A549 (cell line): ENCODE measurements at regions not wholly inside any gene's neighbourhood (a gene's known extent, or its start where the extent isn't known, plus 50 kb on each side); places are given as distances from the start of the nearest gene placed in this dataset.

ENCODE experiments used
- ATAC-seq, 2 experiments: fragments of 200-7000 bp in 1 of 2; fragments of >200 bp in 1 of 2; cut with Nextera tagmentation in 1 of 2; cut with Tn5 transposase in 1 of 2; 3 replicates each; pipeline versions ENCODE4 v1.8.0 to v1.9.1; 2018 to 2020; ENCODE audit warnings: mild to moderate bottlenecking in 1 of 2, moderate library complexity in 1 of 2
- CTCF ChIA-PET: fragments of 300-600 bp; sonication (Branson Sonifier 250); formaldehyde crosslinking; extraction: SDS; loops from one replicate; lab custom pipeline; 2021; ENCODE audit warnings: antibody characterized with exemption, inconsistent platforms; lab: Yijun Ruan, JAX
- POLR2A ChIA-PET: fragments of 350-600 bp; formaldehyde crosslinking; extraction: SDS; loops from one replicate; lab custom pipeline; 2021; ENCODE audit warnings: antibody characterized with exemption, inconsistent platforms; lab: Yijun Ruan, JAX
- DNase-seq, 2 experiments: peaks; one replicate each; pipeline versions ENCODE4 v3.0.0 to v3.0.0-alpha.2; 2011 to 2016; ENCODE audit warnings: low read depth in 1 of 2, low spot score in 1 of 2
- FAIRE-seq: peaks from 2 replicates; lab custom pipeline; 2011; peaks lifted over from hg19 to GRCh38; lab: Jason Lieb, UNC
- H3K27ac ChIP-seq, 2 experiments: fragments of >200 bp; sonication (Bioruptor Twin); formaldehyde crosslinking; 3 replicates each; pipeline ENCODE4 v1.5.1; 2016 to 2017
- H3K4me1 ChIP-seq: fragments of >200 bp; sonication (Bioruptor Twin); formaldehyde crosslinking; 3 replicates; pipeline ENCODE4 v1.6.1; 2016
- H3K4me2 ChIP-seq: fragments of >200 bp; sonication (Bioruptor Twin); formaldehyde crosslinking; 3 replicates; pipeline ENCODE4 v1.6.1; 2016
- H3K4me3 ChIP-seq: fragments of >200 bp; sonication (Bioruptor Twin); formaldehyde crosslinking; 3 replicates; pipeline ENCODE4 v1.5.1; 2016
- H3K9me3 ChIP-seq: fragments of >200 bp; sonication (Bioruptor Twin); formaldehyde crosslinking; 3 replicates; pipeline ENCODE4 v1.6.1; 2016
- BHLHE40 ChIP-seq: IDR thresholded peaks from 2 replicates; pipeline ENCODE4 v1.6.1; 2012; ENCODE audit warnings: low read depth, low read length, inconsistent platforms
- CBX2 ChIP-seq: fragments of 200-600 bp; sonication (generic); IDR thresholded peaks from 2 replicates; pipeline ENCODE4 v1.6.1; 2016; ENCODE audit warnings: low read depth, mild to moderate bottlenecking, borderline replicate concordance
- CBX8 ChIP-seq: fragments of 200-600 bp; sonication (generic); IDR thresholded peaks from 2 replicates; pipeline ENCODE4 v1.6.1; 2016
- CHD2 ChIP-seq: fragments of 150-350 bp; IDR thresholded peaks from 2 replicates; pipeline ENCODE4 v1.6.1; 2014; ENCODE audit warnings: low read length; ENCODE audit not compliant: partially characterized antibody
- CHD4 ChIP-seq: fragments of 200-600 bp; sonication (generic); IDR thresholded peaks from 2 replicates; pipeline ENCODE4 v1.6.1; 2016; ENCODE audit warnings: antibody characterized with exemption, mild to moderate bottlenecking, borderline replicate concordance
- EP300 ChIP-seq, 2 experiments: fragments of >200 bp; sonication (Bioruptor Twin); formaldehyde crosslinking; IDR thresholded peaks; 2 replicates in 1 of 2; 3 replicates in 1 of 2; pipeline ENCODE4 v1.6.1; 2016 to 2017
- FOSB ChIP-seq: fragments of 250-450 bp; sonication (Bioruptor Pico); IDR thresholded peaks from 2 replicates; pipeline ENCODE4 v1.5.0; 2020; ENCODE audit warnings: mild to moderate bottlenecking, moderate library complexity
- FOXS1 ChIP-seq: fragments of 250-450 bp; sonication (Bioruptor Pico); IDR thresholded peaks from 2 replicates; pipeline ENCODE4 v1.5.0; 2020; ENCODE audit warnings: mild to moderate bottlenecking, moderate library complexity
- HDAC2 ChIP-seq: fragments of 200-600 bp; sonication (generic); IDR thresholded peaks from 2 replicates; pipeline ENCODE4 v1.6.1; 2016
- HOXA7 ChIP-seq: fragments of 250-450 bp; sonication (Bioruptor Pico); IDR thresholded peaks from 2 replicates; pipeline ENCODE4 v1.5.0; 2020; ENCODE audit warnings: mild to moderate bottlenecking, moderate library complexity
- HOXB13 ChIP-seq: fragments of 250-450 bp; sonication (Bioruptor Pico); IDR thresholded peaks from 2 replicates; pipeline ENCODE4 v1.5.0; 2020; ENCODE audit warnings: low read depth, mild to moderate bottlenecking, moderate library complexity
- HOXB5 ChIP-seq: fragments of 250-450 bp; sonication (Bioruptor Pico); IDR thresholded peaks from 2 replicates; pipeline ENCODE4 v1.5.0; 2020; ENCODE audit warnings: mild to moderate bottlenecking, moderate library complexity
- JUNB ChIP-seq: fragments of >200 bp; sonication (Bioruptor Twin); formaldehyde crosslinking; IDR thresholded peaks from 2 replicates; pipeline ENCODE4 v1.6.1; 2016
- MYC ChIP-seq: IDR thresholded peaks from 2 replicates; pipeline ENCODE4 v1.6.1; 2012; ENCODE audit warnings: mild to moderate bottlenecking, inconsistent platforms, low read length, improper control_type of control experiment, borderline replicate concordance
- PHF8 ChIP-seq: fragments of 200-600 bp; sonication (generic); IDR thresholded peaks from 2 replicates; pipeline ENCODE4 v1.6.1; 2016; ENCODE audit warnings: low read depth, mild to moderate bottlenecking, antibody characterized with exemption, moderate library complexity, borderline replicate concordance
- POLR2A ChIP-seq: IDR thresholded peaks from 2 replicates; pipeline ENCODE4 v1.6.1; 2012; ENCODE audit warnings: mild to moderate bottlenecking, low read length
- POLR2AphosphoS2 ChIP-seq: conservative IDR thresholded peaks from 2 replicates; pipeline ENCODE4 v1.6.1; 2012; ENCODE audit warnings: low read length, improper control_type of control experiment, inconsistent platforms
- RARB ChIP-seq: fragments of 250-450 bp; sonication (Bioruptor Pico); IDR thresholded peaks from 2 replicates; pipeline ENCODE4 v1.8.0; 2021; ENCODE audit warnings: mild to moderate bottlenecking, moderate library complexity
- RFX5 ChIP-seq: fragments of 450-650 bp; IDR thresholded peaks from 2 replicates; pipeline ENCODE4 v1.7.1; 2014; ENCODE audit warnings: antibody characterized with exemption, mild to moderate bottlenecking, moderate library complexity
- SMC3 ChIP-seq: fragments of >200 bp; sonication (Bioruptor Twin); formaldehyde crosslinking; IDR thresholded peaks from 3 replicates; pipeline ENCODE4 v1.6.1; 2018; ENCODE audit warnings: inconsistent platforms
- ZC3H11A ChIP-seq: fragments of 450-650 bp; IDR thresholded peaks from 2 replicates; pipeline ENCODE4 v1.6.1; 2014; ENCODE audit warnings: antibody characterized with exemption, mild to moderate bottlenecking
- WGBS: methylation state at CpG from one replicate; pipeline ENCODE4 v1.1.6; 2017; ENCODE audit errors: missing lambda C conversion rate; 5-methylcytosine and 5-hydroxymethylcytosine counted together
- TF ChIP-seq, protein P1 (sequence below): fragments of 200-600 bp; sonication (generic); IDR thresholded peaks from 2 replicates; pipeline ENCODE4 v1.6.1; 2016; ENCODE audit warnings: antibody characterized with exemption, mild to moderate bottlenecking, moderate library complexity
- TF ChIP-seq, protein P2 (sequence below): IDR thresholded peaks from 2 replicates; pipeline ENCODE4 v1.6.1; 2012

DNA sequence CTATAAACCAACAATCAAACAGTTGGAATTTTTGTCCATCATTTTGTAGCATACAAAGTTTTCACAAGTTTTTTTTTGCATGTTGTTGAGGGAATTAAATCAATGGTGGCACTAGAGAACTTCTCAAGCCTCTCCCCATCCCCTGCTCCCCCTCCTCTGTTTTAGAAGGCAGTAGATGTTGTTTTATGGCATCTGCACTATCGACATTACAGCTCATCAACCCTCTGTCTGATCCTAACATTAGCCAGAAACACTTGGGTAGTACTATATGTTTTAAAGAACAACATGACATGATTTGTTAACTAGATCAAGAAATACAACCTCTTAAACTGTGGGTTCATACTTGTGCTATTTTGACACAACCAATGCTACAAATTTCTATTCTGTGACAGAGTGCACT lies 306.5 kb upstream of the NR5A2 start:
- TF ChIP-seq ZC3H11A = no peak
- TF ChIP-seq POLR2AphosphoS2 = no peak
- no peak for TF ChIP-seq FOXS1 (CRISPR knock-in tag)
- no peak for TF ChIP-seq FOSB
- no peak for TF ChIP-seq CHD2
- TF ChIP-seq POLR2A = no peak
- no peak for TF ChIP-seq RARB (CRISPR knock-in tag)
- no peak for TF ChIP-seq HOXA7 (CRISPR knock-in tag)
- no peak for TF ChIP-seq CBX8
- TF ChIP-seq HOXB5 = no peak
- TF ChIP-seq CHD4 = no peak
- TF ChIP-seq SMC3 = no peak
- no peak for TF ChIP-seq RFX5
- TF ChIP-seq, protein P1, sequence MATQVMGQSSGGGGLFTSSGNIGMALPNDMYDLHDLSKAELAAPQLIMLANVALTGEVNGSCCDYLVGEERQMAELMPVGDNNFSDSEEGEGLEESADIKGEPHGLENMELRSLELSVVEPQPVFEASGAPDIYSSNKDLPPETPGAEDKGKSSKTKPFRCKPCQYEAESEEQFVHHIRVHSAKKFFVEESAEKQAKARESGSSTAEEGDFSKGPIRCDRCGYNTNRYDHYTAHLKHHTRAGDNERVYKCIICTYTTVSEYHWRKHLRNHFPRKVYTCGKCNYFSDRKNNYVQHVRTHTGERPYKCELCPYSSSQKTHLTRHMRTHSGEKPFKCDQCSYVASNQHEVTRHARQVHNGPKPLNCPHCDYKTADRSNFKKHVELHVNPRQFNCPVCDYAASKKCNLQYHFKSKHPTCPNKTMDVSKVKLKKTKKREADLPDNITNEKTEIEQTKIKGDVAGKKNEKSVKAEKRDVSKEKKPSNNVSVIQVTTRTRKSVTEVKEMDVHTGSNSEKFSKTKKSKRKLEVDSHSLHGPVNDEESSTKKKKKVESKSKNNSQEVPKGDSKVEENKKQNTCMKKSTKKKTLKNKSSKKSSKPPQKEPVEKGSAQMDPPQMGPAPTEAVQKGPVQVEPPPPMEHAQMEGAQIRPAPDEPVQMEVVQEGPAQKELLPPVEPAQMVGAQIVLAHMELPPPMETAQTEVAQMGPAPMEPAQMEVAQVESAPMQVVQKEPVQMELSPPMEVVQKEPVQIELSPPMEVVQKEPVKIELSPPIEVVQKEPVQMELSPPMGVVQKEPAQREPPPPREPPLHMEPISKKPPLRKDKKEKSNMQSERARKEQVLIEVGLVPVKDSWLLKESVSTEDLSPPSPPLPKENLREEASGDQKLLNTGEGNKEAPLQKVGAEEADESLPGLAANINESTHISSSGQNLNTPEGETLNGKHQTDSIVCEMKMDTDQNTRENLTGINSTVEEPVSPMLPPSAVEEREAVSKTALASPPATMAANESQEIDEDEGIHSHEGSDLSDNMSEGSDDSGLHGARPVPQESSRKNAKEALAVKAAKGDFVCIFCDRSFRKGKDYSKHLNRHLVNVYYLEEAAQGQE = no peak
- TF ChIP-seq HDAC2 = no peak
- no peak for TF ChIP-seq PHF8
- no peak for TF ChIP-seq MYC
- no peak overlapping the region for H3K27ac ChIP-seq
- no peaks in the 10 kb centered on the region for H3K9me3 ChIP-seq
- FAIRE-seq (no peak), DNase-seq (no peak), ATAC-seq (no peak)
- CTCF ChIA-PET = no interaction called here
- peaks cover 9% of the 10 kb centered on the region; the same call in 2 of the 3 replicates for H3K4me1 ChIP-seq
- POLR2A ChIA-PET = no interaction called here
- no peak overlapping the region for H3K4me3 ChIP-seq
- 71% methylated on average over 1 of the region's 1 CpG for WGBS
- no peak overlapping the region for H3K4me2 ChIP-seq

DNA sequence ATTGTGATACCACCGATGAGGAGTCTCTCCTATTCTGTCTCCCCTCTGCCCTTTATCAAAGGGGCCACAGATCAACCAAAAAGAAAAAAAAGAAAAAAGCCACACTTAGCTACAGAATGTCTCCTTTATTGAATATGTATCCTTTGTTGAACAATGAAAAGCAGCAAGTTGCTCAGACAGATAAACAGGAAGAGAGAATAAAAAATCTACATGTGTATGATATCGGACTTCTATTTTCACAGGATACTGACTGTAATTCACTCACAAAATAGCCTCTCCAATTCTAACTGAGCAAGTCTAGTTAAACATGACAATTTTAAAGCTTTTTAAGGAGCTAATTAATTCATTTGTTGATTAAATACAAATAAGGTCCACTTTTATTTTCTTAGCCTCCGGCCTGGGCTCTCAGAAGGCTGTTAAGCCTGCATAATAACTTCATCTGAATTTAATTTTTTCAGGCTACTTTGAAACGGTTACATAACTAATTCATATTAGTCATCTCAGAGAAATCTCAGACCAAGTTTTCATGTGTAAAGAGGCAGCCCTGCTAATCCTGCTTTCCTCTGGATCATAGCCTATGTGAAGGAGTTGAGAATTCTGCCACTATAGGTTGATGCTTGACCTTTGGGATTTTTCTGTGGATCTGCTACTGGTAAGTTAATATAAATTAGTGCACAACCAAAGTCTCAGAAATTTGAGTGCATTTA lies 304.1 kb upstream of the NR5A2 start:
- Histone ChIP-seq H3K4me2 (0 out of 3 replicates have a peak overlapping the region, but pooled peaks have one; percentile 9), H3K4me1 (peaks cover 9% of the 10 kb centered on the region; the same call in 2 of the 3 replicates), H3K27ac (0 out of 6 replicates have a peak overlapping the region, but pooled peaks of 1 of the 2 experiments have one; percentile 11), H3K4me3 (no peak overlapping the region)
- CTCF ChIA-PET = no interaction called here
- 67% methylated on average over 4 of the region's 4 CpGs for WGBS
- POLR2A ChIA-PET = no interaction called here
- DNase-seq (no peak), ATAC-seq (no peak), FAIRE-seq (no peak)
- TF ChIP-seq, protein P2, sequence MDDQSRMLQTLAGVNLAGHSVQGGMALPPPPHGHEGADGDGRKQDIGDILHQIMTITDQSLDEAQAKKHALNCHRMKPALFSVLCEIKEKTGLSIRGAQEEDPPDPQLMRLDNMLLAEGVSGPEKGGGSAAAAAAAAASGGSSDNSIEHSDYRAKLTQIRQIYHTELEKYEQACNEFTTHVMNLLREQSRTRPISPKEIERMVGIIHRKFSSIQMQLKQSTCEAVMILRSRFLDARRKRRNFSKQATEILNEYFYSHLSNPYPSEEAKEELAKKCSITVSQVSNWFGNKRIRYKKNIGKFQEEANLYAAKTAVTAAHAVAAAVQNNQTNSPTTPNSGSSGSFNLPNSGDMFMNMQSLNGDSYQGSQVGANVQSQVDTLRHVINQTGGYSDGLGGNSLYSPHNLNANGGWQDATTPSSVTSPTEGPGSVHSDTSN = no peak
- TF ChIP-seq JUNB (no peak), CBX2 (no peak), HOXB13 (CRISPR knock-in tag) (no peak), BHLHE40 (no peak), EP300 (IDR thresholded peaks at IDR 0.05) (no peak), FOSB (no peak), RFX5 (no peak), MYC (no peak), CBX8 (no peak)
- TF ChIP-seq, all 56 proteins: peak for 0
- H3K9me3 ChIP-seq = no peaks in the 10 kb centered on the region
